PC-3 (cell line): ENCODE measurements at regions not wholly inside any gene's neighbourhood (a gene's known extent, or its start where the extent isn't known, plus 50 kb on each side); places are given as distances from the start of the nearest gene placed in this dataset.
A peak's percentile ranks its signal among the peaks of the same experiment; 100 is the strongest.
"Not testable (repeated sequence)": the region's sequence is repeated elsewhere in the genome, so short reads cannot be mapped to it uniquely, and the experiment has no call there.

Experiments used
- ATAC-seq: fragments of 200-7000 bp; cut with Tn5 transposase; 2 replicates; pipeline ENCODE4 v1.9.1; 2020; ENCODE audit warnings: mild to moderate bottlenecking, moderate library complexity
- BruUV-seq: library from RNA; stranded (reverse); fragments of 400-500 nt; replicated peaks from 2 replicates; lab custom pipeline; 2021; lab: Mats Ljungman, UMichigan
- CTCF ChIA-PET: fragments of 300-600 bp; sonication (Branson Sonifier 250); formaldehyde crosslinking; loops from one replicate; lab custom pipeline; 2022; ENCODE audit warnings: antibody characterized with exemption; lab: Charles Lee
- POLR2A ChIA-PET: fragments of 300-600 bp; sonication (Branson Sonifier 250); formaldehyde crosslinking; loops from one replicate; lab custom pipeline; 2022; ENCODE audit warnings: antibody characterized with exemption; ENCODE audit not compliant: unreplicated experiment; lab: Charles Lee
- DNase-seq: peaks from one replicate; pipeline ENCODE4 v3.0.0-alpha.2; 2015
- H2AFZ ChIP-seq: fragments of 300-600 bp; sonication (generic); 2 replicates; pipeline ENCODE4 v1.6.0; 2016; ENCODE audit warnings: antibody characterized with exemption, low read length
- H3F3A ChIP-seq: fragments of 300-600 bp; sonication (generic); one replicate; pipeline ENCODE4 v1.6.0; 2017; ENCODE audit warnings: antibody characterized with exemption, low read length, control low read depth, mild to moderate bottlenecking; ENCODE audit not compliant: unreplicated experiment
- H3K27ac ChIP-seq: fragments of 300-600 bp; sonication (generic); 2 replicates; pipeline ENCODE4 v1.5.1; 2016; ENCODE audit warnings: mild to moderate bottlenecking, low read length
- H3K27me3 ChIP-seq: fragments of 300-600 bp; sonication (generic); 2 replicates; pipeline ENCODE4 v1.6.1; 2016; ENCODE audit warnings: low read length, mixed read lengths
- H3K36me3 ChIP-seq: fragments of 300-600 bp; sonication (generic); 2 replicates; pipeline ENCODE4 v1.6.1; 2016; ENCODE audit warnings: low read depth, mixed run types, low read length, mixed read lengths
- H3K4me1 ChIP-seq: fragments of 300-600 bp; sonication (generic); 2 replicates; pipeline ENCODE4 v1.5.1; 2016; ENCODE audit warnings: low read length; ENCODE audit not compliant: insufficient read depth
- H3K4me2 ChIP-seq: fragments of 300-600 bp; sonication (generic); 2 replicates; pipeline ENCODE4 v1.6.0; 2016; ENCODE audit warnings: low read length
- H3K4me3 ChIP-seq: fragments of 300-600 bp; sonication (generic); 2 replicates; pipeline ENCODE4 v1.5.1; 2016; ENCODE audit warnings: mild to moderate bottlenecking, low read length, mixed read lengths
- H3K79me2 ChIP-seq: fragments of 300-600 bp; sonication (generic); 2 replicates; pipeline ENCODE4 v1.6.1; 2017; ENCODE audit warnings: low read length, mixed read lengths
- H3K9ac ChIP-seq: fragments of 300-600 bp; sonication (generic); 2 replicates; pipeline ENCODE4 v1.6.0; 2016; ENCODE audit warnings: mild to moderate bottlenecking, low read length
- H3K9me2 ChIP-seq: fragments of 300-600 bp; sonication (generic); replicated peaks from 2 replicates; pipeline ENCODE4 v1.6.1; 2016; ENCODE audit warnings: mixed run types, low read length, mixed read lengths
- H3K9me3 ChIP-seq: fragments of 300-600 bp; sonication (generic); 2 replicates; pipeline ENCODE4 v1.6.1; 2016; ENCODE audit warnings: low read length, mixed read lengths
- H4K20me1 ChIP-seq: fragments of 300-600 bp; sonication (generic); 2 replicates; pipeline ENCODE4 v1.6.1; 2016; ENCODE audit warnings: low read length, mixed read lengths
- CTCF ChIP-seq: fragments of 300-600 bp; sonication (generic); conservative IDR thresholded peaks from 2 replicates; pipeline ENCODE4 v1.5.1; 2017; ENCODE audit warnings: antibody characterized with exemption, low read depth, mild to moderate bottlenecking, low read length
- EZH2 ChIP-seq: fragments of 300-600 bp; sonication (generic); IDR thresholded peaks from one replicate; pipeline ENCODE4 v1.6.1; 2017; ENCODE audit warnings: antibody characterized with exemption, mild to moderate bottlenecking, low read length; ENCODE audit not compliant: unreplicated experiment
- EZH2phosphoT487 ChIP-seq: fragments of 300-600 bp; sonication (generic); IDR thresholded peaks from 2 replicates; pipeline ENCODE4 v1.6.1; 2018; ENCODE audit warnings: mild to moderate bottlenecking, antibody characterized with exemption, low read length, borderline replicate concordance
- intact Hi-C: fragments of 100-400 bp; cut with micrococcal nuclease; formaldehyde crosslinking; loops from 2 replicates; pipeline ENCODE4 v1.9.0; 2023

GRCh38 chr4:181020456-181020855 is 1222.7 kb upstream of the TENM3 start:
- intact Hi-C loops: no loop called here
- H3K4me3 ChIP-seq: no peak overlapping the region
- H3K4me2 ChIP-seq: no peak overlapping the region
- H3K9me3 ChIP-seq: no peaks in the 10 kb centered on the region
- no peak overlapping the region for H3K9ac ChIP-seq
- DNase-seq: no peak
- H3K79me2 ChIP-seq: no peaks in the 10 kb centered on the region
- BruUV-seq: no TSS peak
- H3K27me3 ChIP-seq: no peaks in the 10 kb centered on the region
- CTCF ChIA-PET: no interaction called here
- H3K4me1 ChIP-seq: no peaks in the 10 kb centered on the region
- H2AFZ ChIP-seq: no peak overlapping the region
- H3K27ac ChIP-seq: no peak overlapping the region
- TF ChIP-seq EZH2phosphoT487: no peak
- no peak for TF ChIP-seq CTCF
- TF ChIP-seq EZH2: no peak
- ATAC-seq: no peak
- POLR2A ChIA-PET: no interaction called here
- no peaks in the 10 kb centered on the region for H3K9me2 ChIP-seq
- H3F3A ChIP-seq: no peaks in the 10 kb centered on the region
- no peaks in the 10 kb centered on the region for H4K20me1 ChIP-seq
- H3K36me3 ChIP-seq: no peaks in the 10 kb centered on the region

GRCh38 chr4:181021213-181021612 is 1222.0 kb upstream of the TENM3 start:
- Histone ChIP-seq H3K9ac (no peak overlapping the region), H3K36me3 (no peaks in the 10 kb centered on the region), H3K79me2 (no peaks in the 10 kb centered on the region), H3K27ac (no peak overlapping the region), H3K4me2 (no peak overlapping the region), H2AFZ (no peak overlapping the region), H3K9me3 (no peaks in the 10 kb centered on the region), H3K27me3 (no peaks in the 10 kb centered on the region), H3F3A (no peaks in the 10 kb centered on the region), H3K4me1 (no peaks in the 10 kb centered on the region), H4K20me1 (no peaks in the 10 kb centered on the region), H3K9me2 (no peaks in the 10 kb centered on the region), H3K4me3 (no peak overlapping the region)
- intact Hi-C loops: no loop called here
- no peak for TF ChIP-seq CTCF
- no peak for TF ChIP-seq EZH2phosphoT487
- ChIA-PET CTCF (no interaction called here), POLR2A (no interaction called here)
- no TSS peak for BruUV-seq
- no peak for DNase-seq
- no peak for ATAC-seq

- H3K9me2 ChIP-seq, POLR2A ChIA-PET, H3K9me3 ChIP-seq, CTCF ChIA-PET, BruUV-seq, H3K36me3 ChIP-seq, H3K9ac ChIP-seq, H2AFZ ChIP-seq, H3K4me3 ChIP-seq, H4K20me1 ChIP-seq, H3K4me1 ChIP-seq, intact Hi-C loops, H3F3A ChIP-seq, ATAC-seq, H3K27me3 ChIP-seq, H3K79me2 ChIP-seq: not testable (repeated sequence)
- Histone ChIP-seq H3K27ac (peak overlapping the region; percentile 52), H3K4me2 (peak overlapping the region; percentile 11; the same call in 1 of the 2 replicates)
- peak; percentile 62 for DNase-seq
Observed at GRCh38 chr4:181030135-181030921, 1212.9 kb upstream of the TENM3 start.
